HG02973 (cell line): ENCODE measurements at regions not wholly inside any gene's neighbourhood (a gene's known extent, or its start where the extent isn't known, plus 50 kb on each side); places are given as distances from the start of the nearest gene placed in this dataset.

Source experiments
- ATAC-seq: cut with Tn5 transposase; IDR thresholded peaks from one replicate; pipeline ENCODE4 v1.9.1; 2021; ENCODE audit warnings: moderate library complexity; ENCODE audit not compliant: unreplicated experiment

DNA sequence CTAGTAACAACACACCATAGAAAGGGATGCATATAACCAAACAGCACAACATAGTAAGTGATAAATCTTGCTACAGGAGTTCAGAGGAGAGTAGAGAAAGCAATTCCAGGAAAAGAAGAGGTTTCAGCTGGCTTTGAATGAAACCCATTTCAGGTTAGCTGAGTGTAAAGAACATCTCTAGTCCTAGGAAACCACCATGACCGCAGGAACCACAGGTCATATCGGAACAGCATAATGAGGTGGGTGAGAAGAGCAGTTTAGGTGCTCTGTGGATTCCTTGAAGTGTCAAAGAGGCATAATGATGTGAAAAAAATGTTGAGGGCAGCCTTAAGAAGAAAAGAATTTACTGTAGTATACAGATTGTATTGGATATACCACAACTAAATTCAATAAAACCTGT, 507.5 kb downstream of the MTRR start:
- no peak for ATAC-seq

DNA sequence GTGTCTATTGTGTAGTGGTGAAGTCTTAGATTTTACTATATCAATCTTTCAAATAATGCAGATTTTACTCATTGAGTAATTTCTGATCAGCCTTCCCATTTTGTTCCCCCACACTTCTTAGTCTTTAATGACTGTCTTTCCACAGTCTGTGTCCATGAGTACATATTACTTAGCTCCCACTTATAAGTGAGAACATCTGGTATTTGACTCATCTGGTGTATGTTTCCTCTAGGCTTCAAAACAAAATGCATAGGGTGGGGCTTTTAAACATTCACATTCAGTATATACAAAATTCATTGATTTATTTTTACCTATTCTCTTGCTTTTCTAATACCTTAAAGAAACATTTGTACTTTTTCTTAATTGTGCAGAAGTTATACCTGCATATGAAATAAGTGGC, 513.0 kb downstream of the MTRR start:
- ATAC-seq: no peak

DNA sequence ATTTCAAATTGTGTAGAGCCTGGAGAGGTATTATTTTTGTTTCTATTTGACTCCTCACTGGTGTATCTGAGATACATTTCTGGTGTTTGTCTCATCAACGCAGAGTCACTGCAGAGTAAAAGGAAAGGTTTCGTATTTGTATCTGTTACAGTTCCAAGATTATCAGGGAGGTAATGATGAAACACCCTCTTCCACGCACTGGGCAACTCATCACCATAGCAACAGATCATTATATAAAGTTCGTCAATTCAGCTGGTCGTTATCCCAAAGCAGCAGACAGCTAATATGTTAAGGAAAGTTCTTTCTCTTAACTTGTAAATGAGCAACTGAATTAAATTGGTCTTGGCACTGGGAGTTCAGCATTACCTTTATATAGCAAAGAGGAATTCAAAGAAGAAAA, 513.5 kb downstream of the MTRR start:
- ATAC-seq: no peak

DNA sequence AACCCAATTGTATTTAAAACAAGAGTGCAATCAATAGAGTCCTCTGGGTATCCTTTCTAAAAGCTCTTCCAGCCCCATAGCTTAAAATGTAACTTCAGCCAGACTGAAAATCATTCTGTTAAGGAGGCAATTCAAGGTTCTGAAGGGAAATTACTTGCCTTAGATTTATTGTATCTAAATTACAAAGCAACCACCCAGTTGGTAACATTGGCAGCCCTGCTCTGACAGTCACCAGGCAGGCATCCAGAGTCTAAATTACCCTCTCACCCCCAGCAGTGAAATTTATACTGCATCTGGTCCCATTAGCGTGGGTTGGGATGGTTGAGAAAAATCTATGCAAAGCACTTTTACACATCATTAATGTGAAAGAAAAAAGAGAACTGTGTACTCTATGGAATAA, 514.7 kb downstream of the MTRR start:
- no peak for ATAC-seq

DNA sequence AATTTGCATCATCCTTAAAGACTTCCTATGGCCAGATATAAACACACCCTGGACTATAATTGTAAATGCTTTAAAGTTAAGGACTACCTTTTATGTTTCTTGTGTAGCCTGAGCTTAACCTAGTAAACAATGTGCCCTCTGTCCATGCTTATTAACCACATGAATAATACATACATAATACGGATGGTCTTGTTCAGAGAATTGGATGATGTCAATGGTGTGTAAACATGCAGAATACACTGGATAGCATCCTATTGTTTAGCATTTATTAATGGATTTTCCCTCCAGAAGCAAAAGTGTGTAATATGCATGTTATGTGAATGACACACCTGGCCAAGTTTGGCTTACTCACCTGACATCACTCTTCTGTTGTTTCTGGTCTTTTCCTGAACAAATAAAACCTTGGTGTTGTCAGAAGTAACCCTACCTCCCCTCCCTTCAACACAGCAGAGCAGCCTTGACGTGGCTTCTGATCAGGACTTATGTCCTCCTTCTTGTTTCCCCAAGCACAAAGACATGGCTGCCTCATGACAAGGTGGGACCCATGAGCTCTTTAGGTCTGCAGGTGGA, 517.9 kb downstream of the MTRR start:
- no peak for ATAC-seq

DNA sequence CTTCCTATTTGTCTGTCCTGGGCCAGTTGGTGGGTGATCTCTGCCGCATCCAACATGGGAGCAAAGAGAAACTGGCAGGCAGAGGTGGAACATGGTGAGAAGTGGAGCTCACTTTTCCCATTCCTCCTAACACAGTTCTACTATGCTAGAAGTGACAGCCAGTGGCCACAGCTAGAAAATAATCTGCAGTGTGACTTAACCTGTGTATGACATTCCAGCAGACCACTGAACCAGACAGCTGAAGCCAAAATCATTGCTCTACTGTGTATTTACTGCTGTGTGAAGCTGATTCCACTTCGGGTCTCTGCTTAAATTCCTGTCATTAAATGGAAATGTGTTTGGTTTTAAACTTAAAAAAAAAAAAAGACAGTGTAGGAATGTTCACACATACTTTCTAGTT, 523.0 kb downstream of the MTRR start:
- no peak for ATAC-seq

DNA sequence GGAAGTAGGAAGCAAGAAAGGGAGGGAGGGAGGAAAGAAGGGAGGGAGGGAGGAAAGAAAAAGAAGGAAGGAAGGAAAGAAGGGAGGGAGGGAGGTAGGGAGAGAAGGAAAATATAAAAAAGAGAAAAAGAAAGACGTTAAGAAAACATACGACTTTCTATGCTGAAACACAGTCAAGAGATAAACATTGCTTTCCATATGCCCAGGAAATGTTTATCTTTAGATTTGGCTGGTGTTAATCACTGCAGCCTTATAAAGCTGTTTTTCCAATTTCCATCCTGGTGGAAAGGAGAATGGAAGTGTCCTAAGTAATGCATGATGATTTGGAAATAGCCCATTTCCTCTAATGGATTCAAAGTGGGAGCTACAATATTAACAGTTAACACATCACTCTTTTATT, 524.3 kb downstream of the MTRR start:
- ATAC-seq: no peak

DNA sequence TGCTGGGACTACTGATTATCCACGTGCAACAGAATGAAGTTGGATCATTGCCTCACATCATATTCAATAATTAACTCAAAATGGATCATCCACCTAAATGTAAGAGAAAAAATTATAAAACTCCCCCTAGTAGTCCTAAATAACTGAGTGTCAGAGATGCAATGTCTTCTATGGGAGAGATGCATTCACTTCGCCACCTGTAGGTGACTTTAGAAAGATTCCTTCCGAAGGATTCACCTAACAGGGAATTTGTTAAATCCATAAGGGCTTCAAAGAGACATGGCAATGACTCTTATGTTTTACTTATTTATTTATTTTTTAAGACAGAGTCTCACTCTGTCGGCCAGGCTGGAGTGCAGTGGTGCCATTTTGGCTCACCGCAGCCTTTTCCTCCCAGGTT, 526.0 kb downstream of the MTRR start:
- ATAC-seq: no peak

DNA sequence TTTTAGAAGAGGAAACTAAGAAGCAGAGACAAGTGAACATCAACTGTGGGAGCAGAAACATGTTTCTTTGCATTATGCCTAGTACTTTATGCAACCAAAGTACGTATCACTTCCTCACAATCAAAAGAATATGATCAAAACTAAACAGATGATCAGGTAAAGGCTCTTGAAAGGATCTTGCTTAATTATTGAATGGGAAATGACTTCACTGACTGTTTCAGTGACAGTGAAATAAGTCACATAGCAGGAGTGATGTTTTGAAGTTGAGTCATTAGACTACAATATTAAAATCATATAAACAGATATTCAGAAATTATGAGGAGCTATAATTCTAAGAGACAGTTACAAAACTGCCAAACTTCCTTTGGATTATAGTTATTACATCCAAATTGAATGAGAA, 527.3 kb downstream of the MTRR start:
- no peak for ATAC-seq

DNA sequence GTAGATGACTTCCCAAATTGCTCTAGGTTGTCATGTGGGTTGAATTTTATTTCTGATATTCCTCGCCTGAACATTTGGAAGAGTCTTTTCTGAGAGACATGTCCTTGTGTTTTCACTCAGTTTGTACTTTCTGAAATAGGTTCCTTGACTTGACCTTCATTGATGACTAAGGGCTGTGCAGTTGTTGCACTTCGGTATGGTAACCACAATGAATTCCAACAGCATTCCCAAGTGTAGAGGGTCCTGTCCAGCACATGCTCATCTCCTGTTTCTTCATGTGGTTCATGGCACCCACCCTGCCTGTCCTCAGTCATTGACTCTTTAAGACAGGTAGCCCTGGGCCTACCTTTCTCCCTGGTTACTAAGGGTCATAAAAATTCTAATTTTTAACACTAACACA, 527.8 kb downstream of the MTRR start:
- no peak for ATAC-seq

DNA sequence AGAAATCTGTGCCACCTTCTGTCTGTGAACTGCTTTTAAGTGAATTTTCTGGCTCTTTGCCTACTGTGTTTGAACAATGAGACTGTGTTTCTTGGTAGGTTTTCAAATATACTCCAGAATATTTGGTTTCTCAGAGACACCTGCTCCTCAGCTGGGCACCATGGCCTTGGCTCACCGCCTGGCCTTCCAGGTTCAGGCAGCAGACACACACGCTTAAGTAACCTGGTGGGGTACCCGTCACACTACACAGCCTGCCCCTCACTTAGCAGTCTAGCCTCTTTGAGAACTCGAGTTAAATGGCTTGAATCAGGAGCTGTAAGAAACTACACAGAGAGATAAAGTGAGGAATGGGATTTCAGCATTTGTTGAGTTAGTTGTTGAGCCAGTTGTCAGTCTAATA, 530.5 kb downstream of the MTRR start:
- ATAC-seq: no peak

DNA sequence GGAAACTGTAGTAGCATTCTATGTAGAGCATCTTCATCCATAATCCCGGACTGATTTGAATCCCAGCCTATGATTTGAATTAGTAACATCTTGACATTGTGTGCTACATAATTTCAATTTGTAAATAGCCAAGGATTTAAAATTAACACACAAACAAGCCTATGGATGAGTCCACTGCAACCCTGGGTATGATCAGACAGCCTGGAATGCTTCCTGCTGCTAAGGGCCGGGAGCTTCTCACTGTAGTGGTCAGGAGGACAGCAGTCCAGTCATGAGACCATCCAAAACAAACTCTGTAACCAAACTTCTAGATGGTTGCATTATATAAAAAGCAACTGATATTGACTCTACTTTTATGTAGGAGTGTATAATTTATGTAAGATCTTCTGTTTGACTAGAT, 539.3 kb downstream of the MTRR start:
- ATAC-seq: no peak

DNA sequence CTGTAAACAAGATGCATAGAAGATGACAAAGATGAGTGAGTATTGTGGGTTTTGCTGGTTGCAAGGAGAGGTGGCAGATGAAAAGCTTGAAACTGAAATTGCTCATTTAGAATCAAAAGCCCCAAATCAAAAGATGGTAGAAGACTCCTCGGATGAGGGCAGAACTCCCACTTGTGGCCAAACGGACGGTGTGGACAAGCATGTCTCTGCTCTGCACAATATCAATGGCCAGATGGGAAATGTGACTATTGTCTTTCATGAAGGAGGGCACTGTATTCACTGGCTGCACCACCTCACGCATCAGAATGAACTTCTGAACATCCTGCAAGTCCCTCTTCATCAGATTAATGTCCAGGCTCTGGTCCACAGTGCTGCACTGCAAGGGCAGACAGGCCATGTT, 541.7 kb downstream of the MTRR start:
- ATAC-seq: no peak

DNA sequence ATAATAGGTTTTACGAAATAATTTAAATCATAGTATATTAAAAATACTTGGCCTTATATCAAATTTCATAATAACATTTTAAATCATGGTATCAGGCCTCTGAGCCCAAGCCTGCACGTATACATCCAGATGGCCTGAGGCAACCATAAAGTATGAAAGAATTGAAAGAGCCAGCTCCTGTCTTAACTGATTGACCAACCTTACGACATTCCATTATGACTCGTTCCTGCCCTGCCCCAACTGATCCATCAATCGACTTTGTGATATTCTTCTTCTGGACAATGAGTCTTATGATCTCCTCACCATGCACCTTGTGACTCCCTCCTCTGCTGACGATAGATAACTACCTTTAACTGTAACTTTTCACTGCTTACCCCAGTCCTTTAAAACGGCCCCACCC, 545.0 kb downstream of the MTRR start:
- no peak for ATAC-seq

DNA sequence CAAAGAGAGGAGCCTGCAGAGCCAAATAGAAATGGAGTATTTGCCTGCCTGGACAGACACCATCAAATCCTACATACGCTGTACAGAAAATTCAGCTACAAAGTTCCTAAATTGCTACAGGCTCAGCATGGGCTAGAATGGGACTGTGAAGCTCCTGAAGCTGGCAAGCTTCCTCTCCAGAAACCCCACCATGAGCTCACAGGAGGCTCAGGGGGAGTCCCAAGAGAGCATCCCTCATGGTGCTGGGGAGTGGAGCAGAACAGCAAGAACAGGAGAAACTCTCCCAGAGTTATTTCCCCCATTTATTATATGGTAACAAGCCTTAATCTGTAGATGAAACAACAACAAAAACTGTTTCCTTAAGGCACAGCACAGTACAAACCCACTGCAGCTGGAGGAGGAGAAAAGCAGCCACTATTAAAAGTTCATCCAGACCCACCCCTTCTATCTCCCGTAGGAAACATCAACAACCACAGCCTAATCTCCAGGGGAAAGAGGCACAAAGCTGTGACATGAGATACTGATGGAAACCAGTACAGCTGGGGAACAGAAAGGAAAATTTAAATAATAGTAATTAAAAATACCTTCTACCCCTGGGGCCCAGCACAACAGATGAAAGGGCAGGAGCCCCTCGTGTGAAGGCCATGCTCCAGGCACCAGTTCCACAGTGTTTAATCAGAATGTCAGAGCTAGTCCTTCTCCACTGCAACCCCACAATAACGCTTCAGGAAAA, 548.5 kb downstream of the MTRR start:
- no peak for ATAC-seq

DNA sequence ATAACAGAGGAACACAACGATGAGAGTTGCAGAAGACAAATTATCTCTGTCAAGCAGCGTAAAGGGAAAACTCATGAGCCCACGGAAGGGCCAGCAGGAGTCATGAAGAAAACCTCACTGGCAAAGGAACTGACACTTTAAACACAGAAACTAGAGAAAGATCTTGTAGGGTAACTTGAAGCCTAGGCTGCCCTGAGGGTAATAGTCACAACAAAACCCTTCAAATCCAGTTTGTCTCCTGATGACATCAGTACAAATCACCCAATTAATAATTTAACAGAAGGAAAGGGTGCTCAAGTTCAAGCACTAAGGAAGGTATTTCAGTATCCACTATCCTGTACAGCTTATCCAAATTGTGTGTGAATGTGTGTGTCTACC, 549.1 kb downstream of the MTRR start:
- no peak for ATAC-seq

DNA sequence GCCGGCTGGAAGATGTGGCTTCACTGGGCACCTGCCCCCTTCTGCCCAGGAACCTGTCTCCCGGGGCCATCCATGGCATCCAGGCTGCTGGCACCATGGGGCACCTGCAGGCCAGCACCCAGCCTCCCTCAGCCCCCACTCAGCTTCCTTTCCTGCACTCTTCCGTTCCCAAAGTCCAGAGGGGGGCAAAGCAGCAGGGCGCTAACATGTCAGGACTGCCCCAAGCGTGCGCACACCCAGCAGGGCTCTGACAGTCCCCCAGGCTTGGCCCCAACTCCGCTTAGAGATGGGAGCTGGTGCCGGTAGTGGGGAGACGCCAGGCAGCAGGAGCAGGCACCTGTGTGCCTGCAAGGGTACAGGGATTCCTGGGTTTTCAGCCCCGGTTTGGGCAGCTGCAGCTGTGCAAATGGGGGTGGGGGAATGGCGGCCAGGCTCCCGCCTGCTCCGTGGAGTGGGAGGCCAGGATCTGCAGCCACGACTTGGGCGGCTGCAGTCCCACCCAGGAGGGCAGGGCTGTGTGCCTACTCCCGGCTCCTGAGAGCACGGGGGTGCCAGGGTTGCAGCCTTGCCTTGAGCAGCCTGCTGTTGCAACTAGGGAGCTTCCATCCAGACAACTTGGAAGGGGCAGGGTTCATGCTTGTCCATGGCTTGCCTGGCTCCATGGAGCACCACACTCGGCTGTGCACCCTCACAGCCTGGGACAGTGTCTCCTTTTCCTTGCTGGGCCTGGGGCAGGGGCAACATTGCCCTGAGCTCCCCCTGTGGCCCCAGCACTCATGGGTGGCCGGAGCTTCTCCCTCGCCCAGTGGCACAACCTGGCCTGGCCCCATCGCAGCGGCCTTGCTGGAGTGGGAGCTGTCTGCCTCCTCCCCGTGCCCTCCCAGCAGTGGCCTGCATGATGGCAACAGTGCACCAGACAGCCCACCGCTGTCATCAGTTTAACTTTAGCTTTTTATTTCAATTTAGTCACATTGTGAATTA, 561.1 kb downstream of the MTRR start:
- ATAC-seq: no peak

DNA sequence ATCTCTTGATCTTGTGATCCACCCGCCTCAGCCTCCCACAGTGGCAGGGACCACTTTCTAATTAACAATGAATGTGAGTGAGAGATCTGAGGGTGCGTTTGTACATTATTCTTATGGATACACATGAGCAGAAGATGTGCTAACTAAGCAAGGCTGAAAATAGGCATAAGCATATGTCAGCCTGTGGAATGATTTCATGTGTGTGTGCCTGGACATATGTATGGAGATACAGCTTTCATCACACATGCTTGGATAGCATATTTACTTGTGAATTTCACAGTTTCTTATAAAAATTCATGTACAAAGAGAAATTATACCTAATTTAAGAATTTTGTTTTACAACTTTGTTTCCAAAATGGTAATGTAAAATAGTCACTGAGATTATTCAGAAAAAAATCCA, 565.6 kb downstream of the MTRR start:
- no peak for ATAC-seq

DNA sequence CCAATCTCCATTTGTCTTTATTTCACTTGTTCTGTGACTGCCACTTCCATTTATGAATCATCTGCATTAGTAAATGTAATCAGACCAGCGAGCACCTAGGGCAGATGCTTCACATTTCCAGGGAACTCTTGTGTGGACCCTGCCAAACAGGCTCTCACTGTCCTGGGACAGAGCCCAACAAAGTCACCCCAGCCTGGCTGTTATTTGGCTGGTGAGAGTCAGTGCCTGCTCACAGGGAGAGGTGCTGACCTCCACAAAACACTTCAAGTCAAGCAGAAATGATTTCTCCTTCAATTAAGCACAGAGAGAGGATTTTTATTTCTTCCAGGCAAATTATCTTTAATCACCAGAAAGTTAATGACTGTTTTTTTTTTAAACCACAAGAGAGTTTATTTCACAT, 568.0 kb downstream of the MTRR start:
- ATAC-seq: no peak

DNA sequence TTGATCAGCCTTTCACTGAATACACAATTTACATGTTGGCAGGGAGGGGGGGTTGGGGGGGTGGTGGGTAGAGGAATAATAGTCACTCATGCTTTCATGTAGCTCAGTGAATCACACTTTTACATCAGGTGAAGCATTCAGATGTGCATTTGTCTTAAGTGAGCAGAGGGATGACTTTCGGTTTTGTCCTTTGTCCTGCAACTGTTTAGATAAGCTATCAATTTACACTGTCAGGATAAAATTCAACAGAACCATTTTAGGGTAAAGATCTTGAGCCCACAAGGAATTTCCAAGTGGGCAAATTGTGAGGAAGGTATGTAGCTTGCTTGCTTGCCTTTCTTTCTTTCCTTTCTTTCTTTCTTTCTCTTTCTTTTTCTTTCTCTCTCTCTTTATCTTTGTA, 576.2 kb downstream of the MTRR start:
- ATAC-seq: no peak

DNA sequence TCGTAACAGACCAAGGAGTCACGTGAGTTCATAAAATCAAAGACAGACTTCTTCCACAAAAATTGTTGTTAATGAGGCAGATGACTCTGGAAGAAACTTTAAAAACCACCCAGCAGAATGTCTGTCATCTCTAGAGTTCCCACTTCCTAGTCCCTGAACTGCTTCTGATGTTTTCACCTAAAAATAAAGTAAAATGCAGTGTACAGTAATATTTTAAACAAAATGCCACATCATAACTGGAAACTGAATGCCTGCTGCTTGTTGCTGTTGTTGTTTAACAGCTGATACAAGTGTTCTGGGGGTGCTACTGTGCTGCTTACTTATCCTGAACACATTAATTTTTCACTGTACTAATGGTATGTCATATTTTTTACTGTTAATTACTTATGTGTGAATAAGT, 577.2 kb downstream of the MTRR start:
- no peak for ATAC-seq

DNA sequence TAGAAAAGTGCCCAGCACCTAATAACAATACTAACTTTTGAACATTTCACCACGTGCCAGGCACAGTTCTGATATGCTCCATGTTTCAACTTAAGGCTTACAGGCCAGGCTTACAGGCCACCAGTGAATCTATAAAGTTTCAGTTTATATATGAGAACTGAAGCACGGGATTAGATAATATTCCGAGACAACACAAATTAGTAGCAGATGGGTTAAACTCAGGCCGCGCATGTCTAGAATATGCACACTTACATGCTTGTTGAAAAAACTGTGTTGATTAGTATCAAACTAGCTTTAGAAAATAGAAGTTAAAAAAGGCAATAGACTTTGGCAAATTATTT, 587.9 kb downstream of the MTRR start:
- ATAC-seq: no peak
